Lung microvascular endothelial cell (primary cell): ENCODE measurements at regions not wholly inside any gene's neighbourhood (a gene's known extent, or its start where the extent isn't known, plus 50 kb on each side); places are given as distances from the start of the nearest gene placed in this dataset.

Source experiments
- DNase-seq, 2 donors: peaks; one replicate each; pipeline versions ENCODE4 v3.0.0 to v3.0.0-alpha.2; 2010; ENCODE audit warnings: low read depth in 2 of 2

DNA sequence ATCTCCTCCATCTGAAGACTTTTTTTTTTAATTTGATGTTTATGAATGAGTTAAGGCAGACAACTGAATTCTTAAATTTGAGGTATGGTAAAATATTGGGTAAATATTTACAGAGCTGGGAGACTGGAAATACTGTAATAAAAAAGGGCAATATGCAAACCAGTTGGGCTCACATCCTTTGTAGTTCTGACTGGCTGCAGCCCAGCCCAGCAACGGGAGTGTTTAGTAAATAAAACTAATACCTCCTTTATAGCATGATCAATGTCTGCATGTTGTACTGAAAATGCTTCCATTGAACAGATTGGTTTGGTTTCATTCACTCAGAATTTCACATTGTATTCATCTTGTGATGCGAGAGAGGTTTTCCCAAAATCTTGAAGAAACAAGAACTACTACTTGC lies 365.0 kb downstream of the DMRT2 start:
- no peak for DNase-seq

DNA sequence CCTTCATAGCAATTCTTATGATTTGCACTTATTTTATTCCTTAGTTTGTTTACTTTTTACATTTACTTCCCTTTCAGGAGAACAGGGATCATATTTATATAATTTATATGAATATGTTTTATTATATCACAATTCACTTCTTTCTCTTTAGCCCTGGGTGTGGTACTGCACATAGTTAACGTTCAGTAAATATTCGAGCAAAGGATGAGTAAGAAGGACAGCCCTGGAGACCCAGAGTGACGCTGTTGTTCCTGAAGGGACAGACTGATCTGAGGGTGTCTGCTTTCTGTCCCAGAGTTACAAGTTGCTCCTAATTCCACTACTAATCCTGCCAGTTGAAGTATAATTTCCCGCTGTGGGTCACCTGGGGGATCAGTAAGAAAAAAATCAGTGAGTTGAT lies 366.1 kb downstream of the DMRT2 start:
- DNase-seq, result no peak

DNA sequence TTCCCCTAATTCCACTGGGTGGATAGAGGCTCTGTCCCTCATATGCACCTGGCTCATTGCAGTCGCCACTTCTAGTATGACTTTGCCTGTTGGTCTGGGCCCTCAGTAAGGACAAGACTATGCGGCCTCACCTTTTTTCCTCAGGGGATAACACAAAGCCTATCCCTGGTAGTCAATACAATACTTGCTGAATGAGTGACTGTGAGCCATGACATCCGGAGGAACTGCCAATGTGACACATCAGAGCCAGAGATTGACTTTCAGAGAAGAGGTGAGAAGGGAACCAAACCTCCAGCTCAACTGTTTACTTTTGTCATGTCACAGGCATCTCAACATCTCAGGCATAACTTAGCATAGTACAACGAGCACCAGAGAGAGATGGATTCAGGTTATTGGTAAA lies 371.3 kb downstream of the DMRT2 start:
- no peak for DNase-seq

DNA sequence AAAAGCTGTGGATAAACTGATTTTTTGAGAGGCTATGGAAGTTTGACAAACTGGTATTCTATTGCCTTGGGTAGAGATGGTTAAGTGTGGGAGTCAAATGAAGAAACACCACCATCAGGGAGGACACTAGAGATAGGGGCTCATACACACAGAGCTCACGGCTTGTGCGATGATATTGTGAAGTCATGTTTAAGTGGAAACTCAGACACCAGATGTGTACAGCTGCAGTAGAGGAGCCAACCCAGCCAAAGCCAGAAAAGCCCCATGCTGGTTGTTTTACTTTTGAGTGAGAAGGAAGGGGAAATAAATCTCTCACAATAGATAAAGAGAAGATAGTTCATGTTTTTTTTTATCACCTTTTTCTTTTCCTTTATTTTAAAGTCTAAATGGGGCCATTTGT lies 377.7 kb downstream of the DMRT2 start:
- no peak for DNase-seq

DNA sequence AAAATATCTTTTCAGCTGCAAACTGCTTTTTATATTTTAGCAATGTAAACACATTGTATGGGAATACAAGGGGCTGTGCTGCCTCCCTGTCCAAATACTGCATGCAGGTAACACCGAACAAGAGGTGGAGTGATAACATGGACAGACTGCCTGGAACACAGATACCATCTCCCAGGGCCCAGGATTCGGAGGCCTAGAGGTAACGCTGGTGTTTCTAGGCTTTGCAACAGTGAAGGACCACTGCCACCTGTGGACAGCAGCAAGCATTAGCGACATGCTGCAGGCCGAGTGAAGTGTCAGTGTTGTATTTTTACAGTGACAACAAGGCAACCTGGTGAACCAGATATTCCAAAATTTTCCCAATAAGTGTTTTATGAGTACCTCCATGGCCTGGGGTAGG lies 379.1 kb downstream of the DMRT2 start:
- no peak for DNase-seq

DNA sequence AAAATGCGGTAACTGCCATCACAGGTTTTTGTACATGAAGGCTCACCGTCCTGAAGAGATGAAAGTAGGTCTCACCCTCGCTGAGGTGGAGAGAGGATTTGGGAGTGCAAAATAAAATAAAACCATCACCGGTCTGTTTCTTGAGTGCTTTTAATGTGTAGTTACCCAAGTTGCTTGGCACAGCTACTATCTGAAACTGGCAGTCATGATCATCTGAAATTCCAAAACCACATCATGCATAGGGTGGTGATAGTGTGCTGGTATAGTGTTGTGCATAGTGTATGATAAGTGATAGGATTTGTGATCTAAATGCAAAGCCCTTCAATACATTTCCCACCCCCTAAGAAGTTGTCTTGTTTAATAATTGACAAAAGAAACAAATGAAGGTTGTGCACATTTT lies 381.3 kb downstream of the DMRT2 start:
- DNase-seq, result no peak

DNA sequence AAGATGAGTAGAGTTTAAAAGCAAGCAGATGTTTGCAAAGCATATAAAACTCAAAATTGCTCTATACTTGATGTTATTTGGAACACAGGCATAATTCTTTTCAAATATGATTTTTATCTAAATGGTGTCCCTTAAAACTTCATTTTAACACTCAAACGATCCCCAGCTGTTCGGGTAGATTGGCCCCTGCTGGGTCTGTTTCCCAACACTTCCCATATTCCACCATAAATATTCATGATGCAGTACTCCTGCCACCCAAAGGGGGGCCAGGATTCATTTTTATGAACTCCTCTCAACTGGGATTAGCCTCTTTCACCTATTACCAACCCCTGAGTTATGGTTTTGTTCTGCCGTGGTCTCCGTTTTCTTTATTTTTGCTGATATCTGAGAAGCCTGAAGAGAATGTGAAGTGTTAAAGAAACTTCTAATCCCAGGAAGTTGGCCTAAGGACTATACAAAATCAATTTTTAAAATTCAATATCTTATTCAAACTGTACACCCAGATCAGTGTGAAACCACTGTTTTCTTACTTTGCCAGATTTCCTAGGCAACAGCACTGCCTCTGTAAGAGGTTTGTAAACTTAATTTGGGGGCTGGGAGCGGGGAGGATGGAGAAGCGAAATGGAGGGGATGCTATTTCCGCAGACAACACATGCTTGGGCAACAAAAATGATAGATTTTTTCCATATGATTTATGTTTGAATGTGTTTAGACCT lies 384.1 kb downstream of the DMRT2 start:
- no peak for DNase-seq

DNA sequence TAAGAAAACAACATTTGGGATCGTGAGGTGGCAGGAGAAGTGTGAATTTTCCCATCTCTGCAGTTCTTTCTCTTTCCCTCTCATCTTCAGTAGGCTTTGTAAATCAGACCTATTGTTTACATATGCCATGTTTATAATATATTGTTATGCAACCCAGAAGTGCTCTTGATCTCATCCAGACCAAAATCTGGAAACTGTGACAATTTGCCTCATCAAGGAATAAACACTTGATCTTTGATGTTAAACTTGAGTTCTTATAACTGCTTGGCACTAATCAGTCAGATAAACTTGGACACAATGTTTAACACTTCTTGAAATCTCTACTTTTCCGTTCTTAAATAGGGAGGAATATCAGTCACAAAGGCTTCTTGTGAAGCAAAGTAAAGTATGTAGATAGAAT lies 384.7 kb downstream of the DMRT2 start:
- DNase-seq, result no peak

DNA sequence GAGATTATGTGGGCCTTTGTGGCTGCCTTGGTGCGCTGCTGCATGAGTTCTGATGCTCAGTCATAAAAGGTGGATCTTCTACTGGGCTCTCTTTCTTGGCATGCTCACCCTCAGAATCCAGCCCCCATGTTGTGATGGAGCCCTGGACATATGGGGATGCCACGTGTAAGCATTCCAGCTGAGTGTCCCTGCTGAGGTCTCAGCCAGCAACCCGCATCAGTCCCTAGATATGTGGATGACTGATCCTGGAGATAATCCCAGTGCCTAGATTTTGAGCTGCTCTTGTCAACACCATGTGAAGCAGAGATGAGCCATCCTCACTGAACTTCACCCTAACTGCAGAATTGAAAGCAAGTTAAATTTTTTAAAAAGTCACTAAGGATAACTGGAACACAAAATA lies 390.1 kb downstream of the DMRT2 start:
- DNase-seq, result no peak

DNA sequence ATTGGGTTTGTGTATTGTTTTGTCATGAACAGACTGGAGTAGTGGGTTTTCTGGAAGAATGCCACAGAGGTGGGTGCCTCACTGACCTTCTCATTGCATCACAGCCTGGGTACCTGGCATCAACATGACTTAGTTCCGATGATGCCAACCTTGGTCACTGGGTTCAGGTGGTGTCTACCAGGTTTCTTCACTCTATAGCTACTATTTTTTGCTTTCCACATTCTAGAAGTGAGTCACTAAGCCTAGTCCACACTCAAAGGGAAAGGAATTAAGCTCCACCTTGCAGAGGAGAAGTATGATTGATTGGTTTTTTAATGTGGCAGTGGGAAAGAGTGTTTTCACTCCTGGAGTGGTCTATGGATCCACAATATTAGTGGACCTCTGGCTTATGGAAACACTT lies 391.9 kb downstream of the DMRT2 start:
- DNase-seq, result no peak

DNA sequence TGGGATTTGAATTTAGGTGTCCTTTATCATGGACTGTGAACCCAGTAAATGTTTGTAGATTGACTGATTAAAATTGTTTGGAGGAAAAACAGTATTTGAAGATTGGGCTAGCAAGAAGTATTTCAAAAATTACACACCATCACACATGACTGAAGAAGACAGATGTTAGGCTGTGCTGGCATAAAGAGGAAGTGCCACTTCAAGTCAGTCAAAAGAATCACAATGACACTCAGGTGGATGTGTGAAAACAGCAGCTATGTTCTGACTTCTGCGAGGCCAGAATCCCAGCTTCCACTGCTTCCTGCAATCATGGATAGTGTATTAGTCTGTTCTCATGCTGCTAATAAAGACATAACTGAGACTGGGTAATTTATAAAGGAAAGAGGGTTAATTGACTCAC lies 393.3 kb downstream of the DMRT2 start:
- no peak for DNase-seq

DNA sequence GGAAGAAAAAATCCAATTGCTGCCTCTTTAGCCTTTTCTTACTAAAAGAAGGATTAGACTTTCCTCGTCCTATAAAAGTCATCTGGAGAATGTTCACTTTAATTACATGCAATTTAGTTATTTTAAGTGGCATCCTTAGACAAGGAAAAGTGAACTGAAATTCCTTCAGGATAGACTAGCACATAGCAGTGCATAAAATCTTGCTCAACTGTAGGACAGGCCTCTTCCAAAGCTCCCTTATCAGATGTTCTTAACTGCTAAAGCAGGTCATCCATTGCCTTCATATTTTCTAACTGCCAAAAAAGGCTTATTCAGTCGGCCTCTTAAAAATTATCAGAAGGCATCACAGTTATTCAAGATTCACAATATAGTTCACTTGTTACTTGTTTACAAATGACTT lies 396.5 kb downstream of the DMRT2 start:
- DNase-seq, result no peak

DNA sequence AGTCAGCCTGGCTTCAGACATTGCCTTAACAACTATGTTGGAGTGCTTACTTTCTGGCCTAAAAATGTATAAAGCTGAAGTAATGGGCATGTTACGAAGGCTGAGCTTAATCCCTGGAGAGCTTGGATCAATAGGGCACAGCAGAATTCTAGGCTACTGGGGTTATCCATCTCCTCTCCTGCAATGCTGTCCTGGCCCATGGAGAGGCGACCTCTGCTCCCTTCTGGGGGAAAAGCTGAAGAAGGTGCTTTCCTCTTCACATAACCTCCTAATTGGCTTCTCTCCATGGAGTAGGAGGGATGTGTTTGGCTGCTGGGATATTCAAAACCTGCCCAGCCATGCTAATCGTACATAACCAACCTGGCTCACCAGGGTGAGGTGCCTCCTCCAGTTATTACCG lies 403.5 kb downstream of the DMRT2 start:
- DNase-seq, result no peak

DNA sequence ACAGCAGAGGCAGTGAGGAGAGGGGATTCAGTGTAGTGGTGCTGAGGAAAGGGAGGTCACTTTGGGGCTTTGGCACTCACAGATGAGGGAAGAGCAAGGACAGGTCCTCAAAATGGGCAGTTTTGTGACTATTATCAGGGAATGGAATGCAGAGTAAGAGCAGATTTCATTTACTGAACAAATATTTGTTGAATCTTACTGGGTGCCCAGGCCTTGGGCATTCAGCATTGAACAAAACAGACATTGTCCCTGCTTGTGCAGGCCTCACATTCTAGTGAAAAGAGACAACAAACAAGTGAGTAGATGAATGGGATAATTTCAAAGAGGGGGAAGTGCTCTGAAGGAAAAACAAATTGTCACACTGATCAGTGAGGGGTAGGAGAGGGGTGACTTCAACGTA lies 404.1 kb downstream of the DMRT2 start:
- no peak for DNase-seq

DNA sequence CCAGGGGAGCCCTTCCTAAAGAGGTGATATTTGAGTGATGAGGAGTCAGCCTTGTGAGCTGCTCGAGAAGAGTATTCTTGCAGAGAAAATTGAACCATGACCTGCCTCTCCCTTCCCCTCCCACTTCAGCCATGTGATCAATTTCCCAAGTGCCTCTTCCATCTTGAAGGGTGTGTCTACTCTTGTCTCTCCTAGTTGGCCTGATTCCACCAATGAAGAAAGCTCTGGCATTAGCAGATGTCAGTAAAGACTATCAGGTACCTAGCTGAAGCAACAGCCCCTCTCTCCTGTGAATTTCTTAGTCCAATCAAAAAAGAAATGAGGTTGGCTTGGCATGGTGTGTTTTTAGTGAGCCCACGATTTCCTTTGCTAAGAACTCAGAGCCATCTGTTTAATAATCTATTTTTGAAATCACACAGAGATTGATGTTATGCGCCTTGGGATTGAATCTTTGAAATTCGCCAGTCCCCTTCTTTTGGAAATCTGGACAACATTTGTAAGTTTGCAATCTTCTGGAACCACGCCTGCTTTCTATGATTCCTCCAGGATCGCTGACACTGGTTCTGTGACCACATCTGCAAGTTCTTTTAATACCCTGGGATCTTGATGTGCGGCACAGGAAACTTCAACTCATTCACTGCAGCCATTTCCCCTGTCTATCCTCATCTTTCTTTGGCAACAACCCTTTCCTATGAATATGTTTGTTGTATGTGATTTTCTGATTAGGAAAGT lies 404.6 kb downstream of the DMRT2 start:
- no peak for DNase-seq

DNA sequence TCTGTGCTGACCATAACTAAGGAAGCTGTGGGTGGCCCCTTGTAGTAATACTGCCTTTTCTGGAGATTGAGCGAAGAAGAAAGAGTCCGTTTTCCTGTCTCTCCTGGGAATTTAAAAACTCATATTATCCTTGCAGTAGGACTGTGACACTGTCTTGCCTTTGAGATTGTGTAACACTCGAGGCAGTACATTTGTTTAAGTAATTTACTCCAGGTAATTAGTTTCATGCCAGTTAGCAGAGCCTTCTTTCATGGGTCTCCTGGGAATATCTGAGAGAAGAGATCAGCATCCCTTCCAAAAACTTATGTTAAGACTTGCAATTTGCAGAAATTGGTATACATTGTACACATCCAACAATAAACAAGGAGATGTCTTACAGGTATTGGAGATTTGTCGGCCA lies 405.6 kb downstream of the DMRT2 start:
- DNase-seq, result no peak

DNA sequence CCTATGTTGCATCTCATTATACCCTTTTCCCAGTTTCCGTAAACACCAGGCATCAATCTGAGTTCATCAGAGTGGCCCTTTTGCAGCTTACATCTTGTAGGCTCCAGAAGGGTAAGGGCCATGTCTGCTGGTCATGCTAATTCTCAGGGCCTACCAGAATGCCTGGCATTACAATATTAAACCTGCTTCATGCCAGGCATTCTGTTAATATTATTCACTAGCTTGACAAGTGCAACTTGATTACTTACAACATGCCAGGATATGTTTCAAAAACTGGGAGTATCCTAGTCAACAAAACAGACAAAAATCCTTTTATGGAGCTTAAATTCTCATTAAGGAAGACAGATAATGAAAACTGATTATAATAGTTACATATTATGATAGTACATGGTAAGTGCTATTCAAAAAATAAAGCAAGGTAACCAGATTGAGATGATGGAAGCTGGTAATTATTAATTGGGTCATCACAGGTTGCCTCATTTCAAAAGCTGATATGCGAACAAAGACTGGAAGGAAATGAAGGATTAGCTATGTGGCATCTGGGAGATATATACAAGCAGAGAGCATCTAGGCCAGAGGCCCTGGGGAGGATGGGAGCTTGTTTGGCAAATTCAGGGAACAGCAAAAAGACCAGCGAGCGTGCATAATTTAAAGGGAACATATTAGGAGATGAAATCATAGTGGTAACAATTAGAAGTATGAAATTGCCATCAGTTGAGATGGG lies 406.3 kb downstream of the DMRT2 start:
- DNase-seq, result no peak

DNA sequence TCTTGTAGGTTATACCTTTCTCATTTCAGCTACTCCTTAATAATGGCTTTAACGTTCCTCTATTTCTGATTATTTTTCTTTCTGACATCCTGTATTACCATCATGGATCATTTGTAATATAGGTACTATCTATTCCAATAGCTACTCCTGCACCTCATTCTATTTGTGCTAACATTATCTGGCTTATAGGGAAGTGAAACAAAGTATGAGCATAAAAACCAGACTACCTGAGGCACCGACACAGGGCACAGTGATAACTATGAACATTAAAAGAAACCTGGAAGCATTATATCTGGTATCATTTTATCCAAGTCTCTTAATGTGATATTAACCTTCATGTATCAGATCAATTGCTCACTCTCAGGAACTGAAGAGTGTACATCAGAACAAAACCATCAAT lies 407.3 kb downstream of the DMRT2 start:
- DNase-seq, result no peak

DNA sequence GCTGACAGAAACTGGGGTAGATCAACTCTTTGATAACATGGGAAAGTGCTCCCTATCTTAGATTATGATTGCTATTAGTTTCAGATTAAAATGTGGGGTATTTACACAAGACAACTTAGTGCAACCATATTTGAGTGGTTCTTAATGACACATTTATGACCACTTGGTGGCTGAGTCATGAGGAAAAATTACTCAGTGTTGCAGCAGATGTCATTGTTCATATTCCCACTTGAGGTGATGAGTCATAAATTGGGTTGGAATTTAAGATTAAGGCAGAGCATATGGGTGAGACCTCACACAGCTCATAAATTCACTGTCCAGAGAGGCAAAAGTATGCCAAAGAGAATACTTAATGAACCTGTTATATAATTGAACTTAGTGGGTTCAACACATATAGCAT lies 408.3 kb downstream of the DMRT2 start:
- peak in 1 of 2 donors; percentile 36 for DNase-seq

DNA sequence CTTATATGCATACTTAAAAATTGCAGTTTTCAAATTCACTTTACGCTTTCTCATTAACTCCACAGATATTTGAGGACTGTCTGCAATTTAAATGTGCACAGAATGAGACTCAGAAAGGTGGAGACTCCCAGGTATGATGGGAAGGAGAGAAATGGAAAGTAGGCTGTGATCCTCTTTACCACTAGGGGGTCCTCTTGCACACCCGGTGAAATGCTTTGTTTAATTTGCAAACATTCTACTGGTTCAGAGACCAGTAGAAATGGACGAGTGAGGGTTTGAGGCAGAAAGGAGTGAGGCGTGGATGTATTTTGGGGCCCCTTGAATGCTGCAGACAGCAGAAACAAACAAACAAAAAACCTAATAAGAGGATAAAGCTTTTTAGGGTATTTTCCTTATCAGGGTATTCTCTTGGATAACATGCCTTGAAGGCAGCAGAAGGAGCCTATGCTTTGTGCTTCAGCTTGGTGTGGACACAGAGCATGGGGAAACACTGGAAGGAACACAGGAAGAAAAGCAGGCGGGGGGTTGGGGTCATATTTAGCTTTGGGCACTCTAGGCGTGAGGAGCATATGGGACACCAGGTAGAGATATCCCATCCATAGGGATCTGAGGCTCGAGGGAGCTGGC lies 410.1 kb downstream of the DMRT2 start:
- DNase-seq, result no peak

DNA sequence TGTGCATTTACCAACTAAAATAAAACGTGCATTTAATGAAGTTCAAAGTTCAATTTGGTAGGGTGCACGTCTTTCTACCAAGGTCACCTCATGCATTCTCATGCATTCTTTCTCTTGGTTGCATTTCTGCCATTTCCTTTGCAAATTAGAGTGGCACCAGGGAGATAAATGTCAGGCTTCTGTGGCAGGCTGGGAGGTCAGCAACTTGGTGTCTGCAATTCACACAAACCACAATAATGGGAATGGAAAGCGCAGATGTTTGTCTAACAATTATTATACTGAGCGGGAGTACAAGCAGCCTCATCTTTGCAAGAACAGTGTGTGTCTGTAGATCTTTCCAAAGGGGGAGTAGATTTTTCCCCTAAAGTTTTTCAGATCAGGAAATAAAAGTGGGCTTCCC lies 411.7 kb downstream of the DMRT2 start:
- no peak for DNase-seq

DNA sequence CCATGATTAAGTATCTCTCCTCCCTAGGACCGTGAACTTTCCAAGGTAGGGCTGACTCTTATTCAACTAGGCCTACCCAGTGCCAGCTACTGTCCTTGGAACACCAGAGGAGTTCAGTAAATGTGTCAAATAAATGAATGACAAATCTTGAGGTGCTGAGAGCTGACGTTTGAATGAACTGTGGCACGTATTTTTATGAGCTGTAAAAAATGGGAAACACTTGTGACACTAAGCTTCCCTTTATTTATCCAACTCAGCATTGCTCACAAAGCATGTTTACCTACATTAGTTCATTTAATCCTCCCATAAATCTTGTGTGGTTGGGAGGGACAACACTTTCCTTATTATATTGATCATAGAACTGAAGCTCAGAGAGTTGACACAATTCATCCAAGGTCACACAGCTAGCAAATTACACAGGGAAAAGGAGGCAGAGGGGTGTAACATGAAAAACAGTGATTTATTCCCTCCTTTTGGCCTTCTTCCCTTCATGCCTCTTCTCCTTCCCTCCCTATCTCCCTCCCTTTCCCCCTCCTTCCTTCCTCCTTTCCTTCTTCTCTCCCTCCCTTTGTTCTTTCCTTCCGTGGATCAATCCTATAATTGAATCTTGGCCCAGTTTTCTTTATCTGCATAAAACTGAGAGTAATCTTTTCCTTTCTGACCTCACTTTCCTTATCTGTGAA lies 412.6 kb downstream of the DMRT2 start:
- no peak for DNase-seq
